Neural progenitor cell (in vitro differentiated cells): ENCODE measurements at regions not wholly inside any gene's neighbourhood (a gene's known extent, or its start where the extent isn't known, plus 50 kb on each side); places are given as distances from the start of the nearest gene placed in this dataset.
"Not testable (repeated sequence)": the region's sequence is repeated elsewhere in the genome, so short reads cannot be mapped to it uniquely, and the experiment has no call there.

Source experiments
- EZH2phosphoT487 ChIP-seq: fragments of 200-600 bp; sonication (generic); IDR thresholded peaks from 2 replicates; pipeline ENCODE4 v1.6.1; 2017; ENCODE audit warnings: antibody characterized with exemption
- TF ChIP-seq, protein P1 (sequence below): fragments of 200-600 bp; sonication (generic); IDR thresholded peaks from 2 replicates; pipeline ENCODE4 v1.5.1; 2017; ENCODE audit warnings: antibody characterized with exemption, mild to moderate bottlenecking

DNA sequence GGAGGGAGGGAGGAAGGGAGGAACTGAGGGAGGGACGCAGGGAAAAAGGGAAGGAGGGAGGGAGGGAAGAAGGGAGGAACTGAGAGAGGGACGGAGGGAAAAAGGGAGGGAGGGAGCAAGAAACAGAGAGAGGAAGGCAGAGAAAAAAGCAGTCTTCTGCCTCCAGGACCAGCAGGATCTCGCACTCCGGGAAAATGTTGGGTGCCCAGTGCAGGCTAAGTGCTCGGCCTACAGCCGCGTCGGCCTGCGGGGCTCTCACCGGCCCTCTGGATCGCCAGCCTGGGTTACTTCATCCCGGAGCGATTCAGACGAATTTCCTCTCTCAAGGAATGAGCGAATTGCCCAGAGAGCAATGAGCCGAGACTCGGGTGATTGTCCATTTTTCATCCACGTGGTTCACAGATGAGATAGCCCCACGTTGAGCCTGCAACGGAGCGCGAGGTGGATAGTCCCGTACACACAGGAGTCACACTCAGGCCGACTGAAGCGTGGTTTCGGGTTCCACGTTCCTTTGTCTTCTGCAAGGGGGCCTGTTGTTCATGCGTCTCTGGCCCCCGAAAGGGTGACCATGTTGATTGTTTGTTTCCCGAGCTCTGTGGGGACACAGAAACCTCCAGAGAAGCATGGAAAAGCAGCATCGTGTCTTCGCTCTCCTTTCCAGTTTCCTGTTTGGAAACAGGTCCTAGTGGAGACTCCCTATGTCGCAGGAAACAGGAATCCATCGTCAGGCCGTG lies 1937.1 kb upstream of the DEFB115 start:
- TF ChIP-seq, protein P1, sequence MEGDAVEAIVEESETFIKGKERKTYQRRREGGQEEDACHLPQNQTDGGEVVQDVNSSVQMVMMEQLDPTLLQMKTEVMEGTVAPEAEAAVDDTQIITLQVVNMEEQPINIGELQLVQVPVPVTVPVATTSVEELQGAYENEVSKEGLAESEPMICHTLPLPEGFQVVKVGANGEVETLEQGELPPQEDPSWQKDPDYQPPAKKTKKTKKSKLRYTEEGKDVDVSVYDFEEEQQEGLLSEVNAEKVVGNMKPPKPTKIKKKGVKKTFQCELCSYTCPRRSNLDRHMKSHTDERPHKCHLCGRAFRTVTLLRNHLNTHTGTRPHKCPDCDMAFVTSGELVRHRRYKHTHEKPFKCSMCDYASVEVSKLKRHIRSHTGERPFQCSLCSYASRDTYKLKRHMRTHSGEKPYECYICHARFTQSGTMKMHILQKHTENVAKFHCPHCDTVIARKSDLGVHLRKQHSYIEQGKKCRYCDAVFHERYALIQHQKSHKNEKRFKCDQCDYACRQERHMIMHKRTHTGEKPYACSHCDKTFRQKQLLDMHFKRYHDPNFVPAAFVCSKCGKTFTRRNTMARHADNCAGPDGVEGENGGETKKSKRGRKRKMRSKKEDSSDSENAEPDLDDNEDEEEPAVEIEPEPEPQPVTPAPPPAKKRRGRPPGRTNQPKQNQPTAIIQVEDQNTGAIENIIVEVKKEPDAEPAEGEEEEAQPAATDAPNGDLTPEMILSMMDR = not testable (repeated sequence)
- TF ChIP-seq EZH2phosphoT487 = not testable (repeated sequence)
